ENCODE measurements at regions not wholly inside any gene's neighbourhood (a gene's known extent, or its start where the extent isn't known, plus 50 kb on each side); places are given as distances from the start of the nearest gene placed in this dataset.

GRCh38 chr6:165831812-165832510, 168.9 kb upstream of the PDE10A start:
- Histone ChIP-seq H4K20me1 (ENCODE audit: insufficient read depth, low read length) (no peaks in the 10 kb centered on the region), H3K4me2 (ENCODE audit: low read depth, low read length) (no peak overlapping the region), H3K27ac (ENCODE audit: extremely low read length, insufficient read depth, low read length) (no peak overlapping the region), H3K4me1 (ENCODE audit: insufficient read depth, low read length) (no peaks in the 10 kb centered on the region), H3K27me3 (ENCODE audit: control insufficient read depth in 1 of 2, insufficient read depth in 2 of 2, low read length in 2 of 2) (peaks cover 3 to 66% of the 10 kb centered on the region in 2 experiments; a peak in 4 of 5 replicates), H3K79me2 (ENCODE audit: insufficient read depth, low read length) (no peaks in the 10 kb centered on the region), H3K9me3 (ENCODE audit: low read length) (no peaks in the 10 kb centered on the region), H3K4me3 (replicated peaks in 1 of 3; ENCODE audit: insufficient read depth in 1 of 3, low read depth in 2 of 3, low read length in 3 of 3) (no peak overlapping the region), H2AFZ (ENCODE audit: low read length) (no peak overlapping the region), H3K9ac (ENCODE audit: insufficient read depth, low read depth, low read length) (no peak overlapping the region), H3K36me3 (replicated peaks in 1 of 2; ENCODE audit: control insufficient read depth in 1 of 2, insufficient read depth in 2 of 2, low read length in 2 of 2) (no peaks in the 10 kb centered on the region)
- WGBS (ENCODE audit: low lambda C conversion rate), result 40% methylated on average over 8 of the region's 8 CpGs
- FAIRE-seq (no peak), ATAC-seq (no peak), DNase-seq (ENCODE audit: low spot score) (no peak)
- BruUV-seq (replicated peaks), result no TSS peak
- CTCF ChIA-PET (ENCODE audit: low intra/inter-chr PET ratio, low total read pairs), result no interaction called here
- TF ChIP-seq PTBP1 (IDR thresholded peaks at IDR 0.05; ENCODE audit: low read depth, low read length, poor library complexity, severe bottlenecking), result no peak
- TF ChIP-seq KDM2A (CRISPR knock-in tag; IDR thresholded peaks at IDR 0.05; ENCODE audit: borderline replicate concordance, low read depth), result no peak
- no peak for TF ChIP-seq HMGA1 (CRISPR knock-in tag; conservative IDR thresholded peaks at IDR 0.05)
- TF ChIP-seq CSRNP2 (CRISPR knock-in tag; conservative IDR thresholded peaks at IDR 0.05; ENCODE audit: low read depth), result no peak
- TF ChIP-seq FLYWCH1 (CRISPR knock-in tag; IDR thresholded peaks at IDR 0.05), result no peak
- no peak for TF ChIP-seq MBNL3 (CRISPR knock-in tag; conservative IDR thresholded peaks at IDR 0.05)
- no peak for TF ChIP-seq SP2 (CRISPR knock-in tag; IDR thresholded peaks at IDR 0.05)
- TF ChIP-seq LCORL (IDR thresholded peaks at IDR 0.05), result no peak
- no peak for TF ChIP-seq LCORL (CRISPR knock-in tag; IDR thresholded peaks at IDR 0.05)
- no peak for TF ChIP-seq RBM39 (IDR thresholded peaks at IDR 0.05; ENCODE audit: low read depth, low read length, poor library complexity, severe bottlenecking)
- TF ChIP-seq ZNF17 (CRISPR knock-in tag; IDR thresholded peaks at IDR 0.05), result no peak
- intact Hi-C loops (cut with micrococcal nuclease; ENCODE audit: unreplicated experiment), result no loop called here
- POLR2A ChIA-PET, result no interaction called here
- in situ Hi-C loops (cut with HindIII; ENCODE audit: extremely low pct_ligation_motif_present, low pct_unique_long_range_greater_than_20kb), result no loop called here
